Mesenchymal stem cell (in vitro differentiated cells and primary cell): ENCODE measurements at regions not wholly inside any gene's neighbourhood (a gene's known extent, or its start where the extent isn't known, plus 50 kb on each side); places are given as distances from the start of the nearest gene placed in this dataset.

ENCODE experiments used
- DNase-seq: peaks from one replicate; pipeline ENCODE4 v3.0.0-alpha.2; 2013
- H2AFZ ChIP-seq: one replicate; pipeline ENCODE4 v1.6.1; 2013; ENCODE audit warnings: low read depth, mild to moderate bottlenecking, control low read depth, inconsistent platforms, low read length, moderate library complexity
- H2AK5ac ChIP-seq: 2 replicates; pipeline ENCODE4 v1.6.1; 2013; ENCODE audit warnings: low read length, moderate library complexity, mild to moderate bottlenecking, inconsistent platforms; ENCODE audit not compliant: severe bottlenecking
- H2BK120ac ChIP-seq: one replicate; pipeline ENCODE4 v1.6.1; 2013; ENCODE audit warnings: low read depth, mild to moderate bottlenecking, inconsistent platforms, low read length, moderate library complexity
- H2BK12ac ChIP-seq, 2 experiments: one replicate each; pipeline ENCODE4 v1.6.1; 2013; ENCODE audit warnings: inconsistent platforms in 2 of 2, low read length in 2 of 2, mild to moderate bottlenecking in 2 of 2, moderate library complexity in 2 of 2, control low read depth in 1 of 2
- H2BK15ac ChIP-seq: one replicate; pipeline ENCODE4 v1.6.1; 2013; ENCODE audit warnings: mild to moderate bottlenecking, low read depth, inconsistent platforms; ENCODE audit not compliant: poor library complexity, severe bottlenecking
- H2BK5ac ChIP-seq: 2 replicates; pipeline ENCODE4 v1.6.1; 2013; ENCODE audit warnings: low read depth, mild to moderate bottlenecking, low read length, control low read depth, inconsistent platforms; ENCODE audit not compliant: poor library complexity, severe bottlenecking
- H3K14ac ChIP-seq, 2 experiments: one replicate each; pipeline ENCODE4 v1.6.1; 2013; ENCODE audit warnings: inconsistent platforms in 2 of 2, low read length in 2 of 2, control low read depth in 1 of 2, mild to moderate bottlenecking in 1 of 2, moderate library complexity in 1 of 2
- H3K18ac ChIP-seq, 2 experiments: one replicate each; pipeline ENCODE4 v1.6.1; 2013; ENCODE audit warnings: inconsistent platforms in 2 of 2, low read length in 2 of 2, control low read depth in 1 of 2, low read depth in 1 of 2, mild to moderate bottlenecking in 1 of 2
- H3K23ac ChIP-seq, 2 experiments: one replicate each; pipeline ENCODE4 v1.6.1; 2013; ENCODE audit warnings: inconsistent platforms in 2 of 2, low read length in 2 of 2, mild to moderate bottlenecking in 2 of 2, moderate library complexity in 2 of 2, control low read depth in 1 of 2
- H3K27ac ChIP-seq: 2 replicates; pipeline ENCODE4 v1.5.1; 2013; ENCODE audit warnings: mild to moderate bottlenecking, moderate library complexity, low read length, control low read depth, inconsistent platforms; ENCODE audit not compliant: poor library complexity, severe bottlenecking
- H3K27me3 ChIP-seq, 2 experiments: 2 replicates each; pipeline versions ENCODE4 v1.6.1 to v1.7.0; 2013; ENCODE audit warnings: low read length in 2 of 2, mild to moderate bottlenecking in 2 of 2, moderate library complexity in 2 of 2, control low read depth in 1 of 2, inconsistent platforms in 1 of 2; ENCODE audit not compliant: control insufficient read depth in 1 of 2, insufficient read depth in 1 of 2
- H3K36me3 ChIP-seq, 2 experiments: 2 replicates each; pipeline versions ENCODE4 v1.6.1 to v1.7.0; 2013; ENCODE audit warnings: low read length in 2 of 2, control low read depth in 1 of 2, inconsistent platforms in 1 of 2, low read depth in 1 of 2, mild to moderate bottlenecking in 1 of 2; ENCODE audit not compliant: insufficient read depth in 2 of 2, control insufficient read depth in 1 of 2
- H3K4ac ChIP-seq, 2 experiments: one replicate each; pipeline ENCODE4 v1.6.1; 2013; ENCODE audit warnings: inconsistent platforms in 2 of 2, low read length in 2 of 2, mild to moderate bottlenecking in 2 of 2, moderate library complexity in 2 of 2, control low read depth in 1 of 2, low read depth in 1 of 2
- H3K4me1 ChIP-seq: 2 replicates; pipeline ENCODE4 v1.6.1; 2013; ENCODE audit warnings: low read depth, low read length, control low read depth; ENCODE audit not compliant: control insufficient read depth, insufficient read depth
- H3K4me2 ChIP-seq: 2 replicates; pipeline ENCODE4 v1.6.1; 2013; ENCODE audit warnings: low read length, mild to moderate bottlenecking, inconsistent platforms; ENCODE audit not compliant: poor library complexity, severe bottlenecking
- H3K4me3 ChIP-seq, 2 experiments: 2 replicates each; pipeline versions ENCODE4 v1.5.1 to v1.7.0; 2013; ENCODE audit warnings: low read length in 2 of 2, mild to moderate bottlenecking in 2 of 2, control low read depth in 1 of 2, low read depth in 1 of 2; ENCODE audit not compliant: insufficient read depth in 1 of 2
- H3K79me1 ChIP-seq: replicated peaks from 2 replicates; pipeline ENCODE4 v1.6.1; 2013; ENCODE audit warnings: mild to moderate bottlenecking, control low read depth, low read length, inconsistent platforms; ENCODE audit not compliant: poor library complexity, severe bottlenecking
- H3K9ac ChIP-seq: 2 replicates; pipeline ENCODE4 v1.7.0; 2013; ENCODE audit warnings: mild to moderate bottlenecking, low read length, moderate library complexity
- H3K9me3 ChIP-seq: 2 replicates; pipeline ENCODE4 v1.7.0; 2013; ENCODE audit warnings: mild to moderate bottlenecking, low read length; ENCODE audit not compliant: control insufficient read depth
- H4K8ac ChIP-seq: one replicate; pipeline ENCODE4 v1.6.1; 2013; ENCODE audit warnings: inconsistent platforms, mild to moderate bottlenecking, low read length, moderate library complexity
- H4K91ac ChIP-seq: one replicate; pipeline ENCODE4 v1.6.1; 2013; ENCODE audit warnings: mild to moderate bottlenecking, low read length, inconsistent platforms
- WGBS: methylation state at CpG from one replicate; pipeline ENCODE4 v1.1.7; 2013; ENCODE audit warnings: mixed read lengths; 5-methylcytosine and 5-hydroxymethylcytosine counted together

DNA sequence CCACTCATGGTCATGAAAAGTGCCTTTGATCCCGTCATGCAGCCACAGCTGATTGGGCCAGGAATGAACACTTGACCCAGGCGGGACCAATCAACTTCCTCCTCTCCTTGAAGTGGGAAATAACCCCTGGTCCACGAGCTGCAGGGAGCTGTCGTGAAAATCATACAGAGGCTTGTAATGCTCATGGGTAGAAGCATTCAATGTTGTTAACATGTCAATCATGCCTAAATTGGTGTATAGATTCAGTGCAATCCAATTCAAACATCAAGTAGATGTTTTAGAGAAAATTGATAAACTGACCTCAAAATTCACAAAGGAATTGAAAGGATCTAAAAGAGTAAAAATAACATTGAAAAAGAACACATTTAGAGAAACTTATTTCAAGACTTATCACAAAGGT lies 1019.0 kb upstream of the TMEM132C start:
- no peak overlapping the region for H3K4me3 ChIP-seq
- H3K14ac ChIP-seq = no peak overlapping the region
- WGBS = 62% methylated on average over 2 of the region's 4 CpGs

DNA sequence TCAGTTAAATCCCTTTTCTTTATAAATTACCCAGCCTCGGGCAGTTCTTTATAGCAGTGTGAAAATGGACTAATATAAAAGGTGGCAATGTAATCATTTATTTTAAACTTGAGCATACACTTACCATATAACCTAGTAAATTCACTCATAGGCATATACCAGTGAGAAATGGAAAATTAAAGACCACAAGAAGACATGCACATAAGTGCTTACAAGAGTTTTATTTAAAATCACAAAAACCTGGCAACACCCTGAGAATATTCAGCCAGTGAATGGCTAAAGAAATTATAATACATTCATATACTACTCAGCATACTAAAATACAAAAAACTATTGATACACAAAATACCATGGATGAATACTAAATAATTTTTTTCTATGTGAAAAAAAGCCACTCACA lies 1017.5 kb upstream of the TMEM132C start:
- no peak overlapping the region for H3K27ac ChIP-seq
- no peak overlapping the region for H2BK5ac ChIP-seq
- no CpG with 5 or more reads among the region's 1 CpG for WGBS
- H3K23ac ChIP-seq = no peak overlapping the region
- H4K91ac ChIP-seq = no peak overlapping the region
- no peaks in the 10 kb centered on the region for H3K4me1 ChIP-seq
- H3K4me2 ChIP-seq = no peak overlapping the region
- H2BK120ac ChIP-seq = no peak overlapping the region
- no peak overlapping the region for H2BK12ac ChIP-seq
- no peak overlapping the region for H3K4ac ChIP-seq
- no peak overlapping the region for H2AFZ ChIP-seq
- H3K27me3 ChIP-seq = no peaks in the 10 kb centered on the region
- no peak overlapping the region for H3K18ac ChIP-seq
- no peak overlapping the region for H4K8ac ChIP-seq
- H3K79me1 ChIP-seq = no peaks in the 10 kb centered on the region
- no peak for DNase-seq
- no peak overlapping the region for H3K14ac ChIP-seq
- H3K9me3 ChIP-seq = no peaks in the 10 kb centered on the region
- no peaks in the 10 kb centered on the region for H3K36me3 ChIP-seq
- H3K4me3 ChIP-seq = no peak overlapping the region
- no peak overlapping the region for H2BK15ac ChIP-seq
- H3K9ac ChIP-seq = no peak overlapping the region
- H2AK5ac ChIP-seq = no peak overlapping the region

More for the DNA sequence above, 1019.0 kb upstream of the TMEM132C start:
- Histone ChIP-seq H3K27me3 (no peaks in the 10 kb centered on the region), H3K27ac (no peak overlapping the region), H3K79me1 (no peaks in the 10 kb centered on the region), H3K23ac (no peak overlapping the region), H2BK12ac (no peak overlapping the region), H4K91ac (no peak overlapping the region), H3K4ac (no peak overlapping the region), H3K36me3 (no peaks in the 10 kb centered on the region), H3K4me2 (no peak overlapping the region), H2BK5ac (no peak overlapping the region), H2BK15ac (no peak overlapping the region), H2BK120ac (no peak overlapping the region), H3K4me1 (no peaks in the 10 kb centered on the region), H3K9ac (no peak overlapping the region), H3K18ac (no peak overlapping the region), H2AFZ (no peak overlapping the region), H3K9me3 (no peaks in the 10 kb centered on the region), H2AK5ac (no peak overlapping the region), H4K8ac (no peak overlapping the region)
- DNase-seq = no peak

DNA sequence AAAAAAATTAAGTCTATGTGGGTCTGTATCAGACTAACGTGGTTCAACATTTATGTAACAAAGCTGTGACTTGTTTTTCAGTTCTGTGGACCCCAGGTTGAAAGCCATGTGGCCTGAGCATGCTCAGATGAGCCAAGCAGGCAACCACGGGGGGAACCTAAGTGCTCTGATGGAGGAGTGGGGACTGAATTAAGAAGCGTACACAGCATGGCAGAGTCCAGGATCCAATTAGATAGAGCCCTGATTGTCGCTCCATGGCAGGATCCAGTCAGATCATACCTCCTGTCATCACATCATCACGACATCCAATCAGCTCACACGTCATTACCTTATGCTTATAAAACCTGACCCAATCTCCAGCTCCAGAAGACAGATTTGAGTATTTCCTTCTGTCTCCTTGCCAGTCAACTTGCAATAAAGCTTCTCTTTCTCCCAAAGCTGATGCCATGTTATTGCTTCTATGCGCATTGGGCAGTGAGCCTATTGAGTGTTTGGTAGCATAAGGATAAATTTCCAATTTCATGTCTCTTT lies 1013.1 kb upstream of the TMEM132C start:
- Histone ChIP-seq H3K27me3 (no peaks in the 10 kb centered on the region), H2BK15ac (no peak overlapping the region), H2AFZ (no peak overlapping the region), H4K91ac (no peak overlapping the region), H3K79me1 (no peaks in the 10 kb centered on the region), H2BK120ac (no peak overlapping the region), H3K23ac (no peak overlapping the region), H3K36me3 (no peaks in the 10 kb centered on the region), H2BK12ac (no peak overlapping the region), H3K27ac (no peak overlapping the region), H3K4me2 (no peak overlapping the region), H3K14ac (no peak overlapping the region), H4K8ac (no peak overlapping the region), H2AK5ac (no peak overlapping the region), H3K4me3 (no peak overlapping the region), H2BK5ac (no peak overlapping the region), H3K9me3 (no peaks in the 10 kb centered on the region), H3K4me1 (no peaks in the 10 kb centered on the region), H3K18ac (no peak overlapping the region), H3K9ac (no peak overlapping the region), H3K4ac (no peak overlapping the region)
- no peak for DNase-seq
- WGBS = 66% methylated on average over 6 of the region's 7 CpGs

DNA sequence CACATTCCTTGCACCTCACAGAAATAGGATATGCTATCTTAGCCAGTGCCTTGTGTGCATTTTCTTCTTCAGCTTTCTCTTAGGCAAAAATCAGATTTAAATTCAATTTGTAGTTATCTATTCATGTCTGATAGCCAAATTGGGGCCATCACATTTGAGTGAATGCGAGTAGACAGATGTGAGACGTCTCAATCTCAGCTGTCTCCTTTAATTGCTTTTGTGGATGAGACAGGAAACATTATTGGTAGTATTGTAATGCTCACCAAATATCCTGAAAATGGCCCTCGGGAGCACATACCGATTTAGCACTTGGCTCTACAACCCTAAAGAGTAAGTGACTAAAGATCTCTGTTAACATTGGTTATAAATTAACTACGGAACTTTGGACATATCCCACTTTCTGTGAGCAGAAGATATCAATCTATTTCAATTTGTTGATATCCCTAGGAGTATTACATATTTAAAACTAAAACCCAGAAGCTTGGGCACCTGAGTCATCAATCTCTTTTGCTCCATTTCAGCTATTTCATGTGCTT lies 1012.5 kb upstream of the TMEM132C start:
- Histone ChIP-seq H2BK120ac (no peak overlapping the region), H3K27me3 (no peaks in the 10 kb centered on the region), H4K91ac (no peak overlapping the region), H3K4me3 (no peak overlapping the region), H3K23ac (no peak overlapping the region), H2AK5ac (no peak overlapping the region), H2BK15ac (no peak overlapping the region), H2AFZ (no peak overlapping the region), H3K79me1 (no peaks in the 10 kb centered on the region), H3K4ac (no peak overlapping the region), H2BK12ac (no peak overlapping the region), H2BK5ac (no peak overlapping the region), H3K14ac (no peak overlapping the region), H3K4me1 (no peaks in the 10 kb centered on the region), H3K4me2 (no peak overlapping the region), H4K8ac (no peak overlapping the region), H3K36me3 (no peaks in the 10 kb centered on the region), H3K18ac (no peak overlapping the region), H3K9me3 (no peaks in the 10 kb centered on the region), H3K27ac (no peak overlapping the region), H3K9ac (no peak overlapping the region)
- no peak for DNase-seq
- WGBS = 84% methylated on average over 3 of the region's 5 CpGs
